ENCODE measurements at regions not wholly inside any gene's neighbourhood (a gene's known extent, or its start where the extent isn't known, plus 50 kb on each side); places are given as distances from the start of the nearest gene placed in this dataset.

- no peak for TF ChIP-seq CTCF (IDR thresholded peaks at IDR 0.05)
- TF ChIP-seq EP300 (IDR thresholded peaks at IDR 0.05): no peak
Measured at GRCh38 chr10:33117230-33117629, 159.2 kb upstream of the ITGB1 start.
